Tibial nerve (tissue), 4 donors: ENCODE measurements at regions not wholly inside any gene's neighbourhood (a gene's known extent, or its start where the extent isn't known, plus 50 kb on each side); places are given as distances from the start of the nearest gene placed in this dataset.

Experiments
- DNase-seq, 2 donors: peaks; one replicate each; pipeline ENCODE4 v3.0.0-alpha.2; 2019; ENCODE audit warnings: low spot score in 2 of 2
- H3K27ac ChIP-seq, 4 donors: fragments of 200-600 bp; sonication (generic) in 3 of 4; one replicate each; pipeline ENCODE4 v1.5.1; 2017 to 2019; ENCODE audit warnings: mild to moderate bottlenecking in 1 of 4
- H3K27me3 ChIP-seq, 2 donors: fragments of 200-600 bp; sonication (generic) in 1 of 2; one replicate each; pipeline versions ENCODE4 v1.5.1 to v1.6.0; 2017 to 2019
- H3K36me3 ChIP-seq, 3 donors: fragments of 200-600 bp; sonication (generic); one replicate each; pipeline ENCODE4 v1.5.1; 2018 to 2019
- H3K4me1 ChIP-seq, 4 donors: fragments of 200-600 bp; sonication (generic) in 3 of 4; one replicate each; pipeline ENCODE4 v1.5.1; 2017 to 2019
- H3K4me3 ChIP-seq, 4 donors: fragments of 200-600 bp; sonication (generic) in 3 of 4; one replicate each; pipeline ENCODE4 v1.5.1; 2017 to 2019; ENCODE audit warnings: mild to moderate bottlenecking in 1 of 4, moderate library complexity in 1 of 4
- H3K9me3 ChIP-seq, 4 donors: fragments of 200-600 bp; sonication (generic) in 3 of 4; one replicate each; pipeline ENCODE4 v1.5.1; 2017 to 2019
- EP300 ChIP-seq, 2 donors: sonication (generic); formaldehyde crosslinking; IDR thresholded peaks; one replicate each; pipeline ENCODE4 v1.6.1; 2017; ENCODE audit warnings: antibody characterized with exemption in 2 of 2, mild to moderate bottlenecking in 1 of 2
- POLR2A ChIP-seq, 2 donors: fragments of 450-650 bp; IDR thresholded peaks; one replicate each; pipeline ENCODE4 v1.6.1; 2017; ENCODE audit warnings: antibody characterized with exemption in 2 of 2, mild to moderate bottlenecking in 2 of 2, moderate library complexity in 2 of 2
- WGBS, 2 donors: methylation state at CpG; one replicate each; pipeline ENCODE4 v1.1.5; 2018; 5-methylcytosine and 5-hydroxymethylcytosine counted together
- TF ChIP-seq, protein P1 (sequence below), 5 experiments: fragments of 200-600 bp in 3 of 5; fragments of 450-650 bp in 2 of 5; sonication (generic) in 3 of 5; IDR thresholded peaks; one replicate each; pipeline ENCODE4 v1.5.1; 2016 to 2019; ENCODE audit warnings: antibody characterized with exemption in 5 of 5, mild to moderate bottlenecking in 3 of 5, moderate library complexity in 2 of 5

DNA sequence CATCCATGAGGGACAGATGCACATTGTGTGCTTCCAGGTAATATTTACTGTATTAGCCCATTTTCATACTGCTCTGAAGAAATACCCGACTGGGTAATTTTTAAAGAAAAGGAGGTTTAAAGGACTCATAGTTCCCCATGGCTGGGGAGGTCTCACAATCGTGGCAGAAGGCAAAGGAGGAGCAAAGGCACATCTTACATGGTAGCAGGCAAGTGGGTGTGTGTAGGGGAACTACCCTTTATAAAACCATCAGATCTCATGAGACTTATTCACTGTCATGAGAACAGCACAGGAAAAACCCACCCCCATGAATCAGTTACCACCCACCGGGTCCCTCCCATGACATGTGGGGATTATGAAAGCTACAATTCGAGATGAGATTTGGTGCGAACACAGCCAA lies 148.8 kb upstream of the FBXL17 start:
- 92% methylated on average over 5 of the region's 5 CpGs for WGBS, 2 donors
- DNase-seq: no peak
- H3K27me3 ChIP-seq: no peaks in the 10 kb centered on the region
- no peaks in the 10 kb centered on the region for H3K36me3 ChIP-seq
- no peaks in the 10 kb centered on the region for H3K4me1 ChIP-seq
- no peak overlapping the region for H3K27ac ChIP-seq
- no peak overlapping the region for H3K4me3 ChIP-seq
- H3K9me3 ChIP-seq: no peaks in the 10 kb centered on the region
- TF ChIP-seq EP300 (IDR thresholded peaks at IDR 0.05) (no peak), POLR2A (IDR thresholded peaks at IDR 0.05) (no peak)
- TF ChIP-seq, protein P1, sequence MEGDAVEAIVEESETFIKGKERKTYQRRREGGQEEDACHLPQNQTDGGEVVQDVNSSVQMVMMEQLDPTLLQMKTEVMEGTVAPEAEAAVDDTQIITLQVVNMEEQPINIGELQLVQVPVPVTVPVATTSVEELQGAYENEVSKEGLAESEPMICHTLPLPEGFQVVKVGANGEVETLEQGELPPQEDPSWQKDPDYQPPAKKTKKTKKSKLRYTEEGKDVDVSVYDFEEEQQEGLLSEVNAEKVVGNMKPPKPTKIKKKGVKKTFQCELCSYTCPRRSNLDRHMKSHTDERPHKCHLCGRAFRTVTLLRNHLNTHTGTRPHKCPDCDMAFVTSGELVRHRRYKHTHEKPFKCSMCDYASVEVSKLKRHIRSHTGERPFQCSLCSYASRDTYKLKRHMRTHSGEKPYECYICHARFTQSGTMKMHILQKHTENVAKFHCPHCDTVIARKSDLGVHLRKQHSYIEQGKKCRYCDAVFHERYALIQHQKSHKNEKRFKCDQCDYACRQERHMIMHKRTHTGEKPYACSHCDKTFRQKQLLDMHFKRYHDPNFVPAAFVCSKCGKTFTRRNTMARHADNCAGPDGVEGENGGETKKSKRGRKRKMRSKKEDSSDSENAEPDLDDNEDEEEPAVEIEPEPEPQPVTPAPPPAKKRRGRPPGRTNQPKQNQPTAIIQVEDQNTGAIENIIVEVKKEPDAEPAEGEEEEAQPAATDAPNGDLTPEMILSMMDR (IDR thresholded peaks at IDR 0.05): no peak

DNA sequence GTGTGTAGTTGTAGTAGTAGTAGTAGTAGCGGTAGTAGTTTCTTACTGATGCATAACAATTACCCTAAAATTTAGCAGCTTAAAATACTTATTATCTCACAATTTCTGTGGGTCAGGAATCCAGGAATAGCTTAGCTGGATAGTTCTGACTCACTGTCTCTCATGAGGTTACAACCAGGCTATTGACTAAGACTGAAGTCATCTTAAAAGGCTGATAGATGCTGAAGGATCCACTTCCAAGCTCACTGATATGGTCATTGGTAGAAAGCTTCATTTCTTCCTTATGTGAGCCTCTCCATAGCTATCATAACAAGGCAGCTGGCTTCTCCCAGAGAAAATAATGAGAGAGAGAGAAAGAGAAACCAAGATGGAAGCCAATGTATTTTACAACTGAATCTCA lies 147.5 kb upstream of the FBXL17 start:
- Histone ChIP-seq H3K27ac (no peak overlapping the region), H3K4me3 (no peak overlapping the region), H3K27me3 (no peaks in the 10 kb centered on the region), H3K9me3 (no peaks in the 10 kb centered on the region), H3K36me3 (no peaks in the 10 kb centered on the region), H3K4me1 (no peaks in the 10 kb centered on the region)
- no peak for DNase-seq
- WGBS, 2 donors: 0 to 97% methylated on average over 1 of the region's 1 CpG
- no peak for TF ChIP-seq POLR2A (IDR thresholded peaks at IDR 0.05)
- TF ChIP-seq, protein P1 (IDR thresholded peaks at IDR 0.05): no peak
- no peak for TF ChIP-seq EP300 (IDR thresholded peaks at IDR 0.05)

DNA sequence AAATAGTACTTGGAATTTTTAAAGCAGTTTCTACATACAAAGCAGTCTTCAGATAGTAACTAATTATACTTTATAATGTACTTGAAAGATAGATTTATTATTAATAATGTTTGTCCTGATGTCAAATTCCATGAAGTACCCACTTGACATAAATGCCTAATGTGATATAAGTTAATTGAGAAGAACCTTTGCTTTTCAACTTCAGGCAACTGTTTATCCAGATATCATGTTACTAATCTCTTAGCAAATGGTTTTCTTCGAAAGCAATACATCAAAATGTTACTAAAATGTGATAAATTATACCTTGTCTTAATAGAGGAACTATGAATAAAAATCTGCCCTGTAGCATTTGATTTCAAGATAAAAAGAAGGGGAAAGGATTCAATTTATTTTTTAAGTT lies 146.8 kb upstream of the FBXL17 start:
- 72 to 73% methylated on average over 1 of the region's 1 CpG for WGBS, 2 donors

DNA sequence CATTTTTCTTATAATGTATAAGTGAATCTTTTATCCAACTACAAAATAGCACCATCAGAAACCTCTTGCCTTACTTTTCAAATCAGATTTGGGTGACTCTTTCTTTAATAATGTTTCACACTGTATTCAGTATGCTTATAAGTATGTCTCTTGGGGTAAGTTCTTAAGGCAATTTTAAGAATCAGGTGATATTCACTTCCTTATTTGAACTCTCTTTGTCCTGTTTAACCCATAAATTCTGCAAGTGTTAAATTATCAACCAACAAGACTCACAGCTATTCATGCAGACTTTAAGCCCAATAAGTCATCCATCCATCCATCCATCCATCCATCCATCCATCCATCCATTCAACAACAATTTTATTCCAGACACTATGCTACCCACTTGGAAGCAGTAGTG lies 142.7 kb upstream of the FBXL17 start:
- no peak for TF ChIP-seq EP300 (IDR thresholded peaks at IDR 0.05)
- TF ChIP-seq, protein P1 (IDR thresholded peaks at IDR 0.05): no peak
- no peak for TF ChIP-seq POLR2A (IDR thresholded peaks at IDR 0.05)
- DNase-seq: no peak
- H3K27ac ChIP-seq: no peak overlapping the region
- no peak overlapping the region for H3K4me3 ChIP-seq
- no peaks in the 10 kb centered on the region for H3K4me1 ChIP-seq
- no peaks in the 10 kb centered on the region for H3K27me3 ChIP-seq
- no peaks in the 10 kb centered on the region for H3K9me3 ChIP-seq
- H3K36me3 ChIP-seq: no peaks in the 10 kb centered on the region

More for the DNA sequence above, 146.8 kb upstream of the FBXL17 start:
- H3K9me3 ChIP-seq: no peaks in the 10 kb centered on the region
- H3K4me1 ChIP-seq: no peaks in the 10 kb centered on the region
- no peak overlapping the region for H3K4me3 ChIP-seq
- TF ChIP-seq POLR2A (IDR thresholded peaks at IDR 0.05) (no peak), EP300 (IDR thresholded peaks at IDR 0.05) (no peak)
- TF ChIP-seq, protein P1 (IDR thresholded peaks at IDR 0.05): no peak
- no peak for DNase-seq
- H3K27ac ChIP-seq: no peak overlapping the region
- no peaks in the 10 kb centered on the region for H3K27me3 ChIP-seq
- H3K36me3 ChIP-seq: no peaks in the 10 kb centered on the region

DNA sequence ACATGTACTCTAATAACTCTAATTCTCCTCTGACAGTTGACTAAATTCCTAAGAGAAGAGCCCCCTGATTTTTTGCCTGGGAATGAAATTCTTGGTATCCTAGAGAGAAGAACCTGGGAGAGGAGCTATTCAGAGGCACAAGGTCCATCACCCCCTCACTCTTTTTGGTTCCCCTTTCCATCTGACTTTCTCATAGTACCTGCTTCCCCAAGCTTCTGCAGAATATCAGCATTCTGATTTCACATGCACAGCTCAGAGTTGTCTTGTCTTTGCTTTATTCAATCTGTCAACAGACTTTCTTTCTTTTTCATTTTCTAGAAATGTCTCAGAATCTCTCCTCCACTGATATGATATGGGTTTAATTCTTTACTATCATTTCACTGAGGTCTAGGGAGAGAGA lies 141.5 kb upstream of the FBXL17 start:
- no peak for DNase-seq
- no peak overlapping the region for H3K27ac ChIP-seq
- H3K4me3 ChIP-seq: no peak overlapping the region
- no peaks in the 10 kb centered on the region for H3K36me3 ChIP-seq
- no peaks in the 10 kb centered on the region for H3K4me1 ChIP-seq
- no peaks in the 10 kb centered on the region for H3K9me3 ChIP-seq
- no peak for TF ChIP-seq POLR2A (IDR thresholded peaks at IDR 0.05)
- TF ChIP-seq, protein P1 (IDR thresholded peaks at IDR 0.05): no peak
- no peak for TF ChIP-seq EP300 (IDR thresholded peaks at IDR 0.05)
- H3K27me3 ChIP-seq: no peaks in the 10 kb centered on the region
